Nucleus accumbens (tissue), 56 donors: ENCODE measurements at regions not wholly inside any gene's neighbourhood (a gene's known extent, or its start where the extent isn't known, plus 50 kb on each side); places are given as distances from the start of the nearest gene placed in this dataset.
"Not testable (repeated sequence)": the region's sequence is repeated elsewhere in the genome, so short reads cannot be mapped to it uniquely, and the experiment has no call there.

Source experiments
- DNase-seq, 56 donors: peaks; one replicate each; lab custom pipeline; 2025; lab: John Stamatoyannopoulos, UW

DNA sequence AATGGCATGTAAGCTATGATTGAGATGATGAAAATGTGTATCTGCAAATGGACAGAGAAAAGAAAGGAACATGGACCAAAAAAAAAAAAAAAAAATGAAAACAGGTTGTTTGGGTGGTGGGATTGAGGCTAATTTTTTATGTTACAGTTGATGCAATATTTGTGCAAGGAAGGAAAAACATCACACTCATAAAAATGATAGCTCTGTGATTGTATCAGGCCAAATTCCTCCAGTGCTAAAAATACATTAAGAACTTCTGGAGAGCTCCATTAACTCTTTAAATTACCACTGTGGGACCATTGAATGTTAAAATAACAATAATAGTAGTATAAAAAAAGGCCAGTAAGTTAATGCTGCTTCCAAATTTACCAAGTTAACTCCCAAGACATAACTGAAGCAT is 79.5 kb upstream of the MSX2 start:
- DNase-seq = no peak

DNA sequence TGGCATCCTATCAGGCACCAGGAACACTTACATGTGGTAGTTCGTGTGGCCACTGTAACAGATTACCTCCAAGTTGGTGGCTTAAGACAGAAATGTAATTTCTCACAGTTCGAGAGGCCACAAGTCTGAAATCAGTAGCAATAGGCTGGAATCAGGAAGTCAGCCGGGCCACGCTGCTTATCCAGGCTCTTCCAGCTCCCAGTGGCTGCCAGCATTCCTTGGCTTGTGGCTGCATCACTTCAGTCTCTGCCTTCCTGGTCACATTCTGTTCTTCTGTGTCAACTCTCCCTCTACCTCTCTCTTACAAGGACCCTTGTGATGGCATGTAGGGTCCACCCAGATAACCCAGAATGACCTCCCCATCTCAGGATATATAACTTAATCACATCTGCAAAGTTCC is 78.7 kb upstream of the MSX2 start:
- no peak for DNase-seq

DNA sequence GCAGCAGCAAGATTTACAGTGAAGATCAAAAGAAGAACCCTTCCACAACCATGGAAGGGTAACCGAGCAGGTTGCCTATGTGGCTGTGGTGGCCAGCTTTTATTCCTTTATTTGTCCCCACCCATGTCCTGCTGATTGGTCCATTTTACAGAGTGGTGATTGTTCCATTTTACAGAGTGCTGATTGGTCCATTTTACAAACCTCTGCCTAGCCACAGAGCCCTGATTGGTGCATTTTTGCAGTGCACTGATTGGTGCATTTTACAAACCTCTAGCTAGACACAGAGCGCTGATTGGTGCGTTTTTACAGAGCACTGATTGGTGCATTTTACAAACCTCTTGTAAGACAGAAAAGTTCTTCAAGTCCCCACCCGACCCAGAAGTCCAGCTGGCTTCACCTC is 75.8 kb upstream of the MSX2 start:
- not testable (repeated sequence) for DNase-seq

DNA sequence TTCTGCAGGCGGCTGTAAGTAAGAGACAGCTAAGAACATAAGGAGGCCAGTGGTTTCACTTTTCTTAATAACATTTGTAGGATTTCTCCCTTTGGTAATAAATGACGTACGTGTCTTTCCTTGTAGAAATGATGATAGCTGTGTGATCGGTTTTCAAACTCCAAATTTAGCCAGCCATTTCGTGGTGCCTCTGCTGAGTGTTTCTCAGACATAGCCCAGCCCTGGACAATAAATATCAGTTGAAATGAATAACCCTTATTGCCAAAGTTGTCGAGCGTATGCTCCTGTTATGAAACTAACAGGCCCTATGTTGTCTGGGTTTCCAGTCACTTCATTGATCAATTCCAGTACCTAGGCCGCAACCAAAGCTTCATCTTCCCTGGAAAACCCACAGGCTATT is 75.0 kb upstream of the MSX2 start:
- no peak for DNase-seq

DNA sequence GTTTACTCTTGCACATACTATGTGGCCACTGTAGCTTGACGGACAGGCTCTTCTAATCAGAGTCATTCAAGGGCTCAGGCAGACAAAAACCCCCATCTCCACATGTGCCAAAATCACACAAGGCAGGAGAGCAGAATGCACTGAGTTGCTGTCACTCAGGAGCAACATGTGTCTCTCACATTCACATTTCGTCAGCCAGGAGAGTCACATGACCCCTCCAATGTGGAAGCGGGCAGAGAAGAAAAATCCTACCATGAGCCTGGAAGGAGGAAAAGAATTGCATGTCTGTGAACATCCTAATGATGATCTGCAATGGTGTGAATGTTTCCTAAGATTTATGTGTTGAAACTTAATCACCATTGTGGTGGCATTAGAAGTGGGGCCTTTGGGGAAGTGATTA is 69.9 kb upstream of the MSX2 start:
- no peak for DNase-seq

DNA sequence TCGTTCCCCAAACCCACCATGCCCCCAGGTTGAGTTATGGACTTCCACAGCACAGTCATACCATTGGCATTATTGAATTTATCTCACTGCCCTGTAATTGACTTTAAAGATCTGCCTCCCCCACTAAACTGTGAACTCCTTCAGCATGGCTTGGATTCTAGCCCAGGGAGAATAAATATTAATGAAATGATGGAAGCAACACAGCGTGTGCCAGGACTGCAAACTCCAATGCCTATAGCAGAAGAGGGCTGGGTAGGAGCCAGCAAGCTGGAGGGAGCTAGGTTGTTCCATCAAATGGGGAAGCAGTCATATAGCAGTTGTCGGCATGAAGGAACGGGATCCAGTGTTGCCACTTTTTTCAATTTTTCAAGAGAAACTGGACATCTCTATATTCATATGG is 69.0 kb upstream of the MSX2 start:
- DNase-seq = no peak

DNA sequence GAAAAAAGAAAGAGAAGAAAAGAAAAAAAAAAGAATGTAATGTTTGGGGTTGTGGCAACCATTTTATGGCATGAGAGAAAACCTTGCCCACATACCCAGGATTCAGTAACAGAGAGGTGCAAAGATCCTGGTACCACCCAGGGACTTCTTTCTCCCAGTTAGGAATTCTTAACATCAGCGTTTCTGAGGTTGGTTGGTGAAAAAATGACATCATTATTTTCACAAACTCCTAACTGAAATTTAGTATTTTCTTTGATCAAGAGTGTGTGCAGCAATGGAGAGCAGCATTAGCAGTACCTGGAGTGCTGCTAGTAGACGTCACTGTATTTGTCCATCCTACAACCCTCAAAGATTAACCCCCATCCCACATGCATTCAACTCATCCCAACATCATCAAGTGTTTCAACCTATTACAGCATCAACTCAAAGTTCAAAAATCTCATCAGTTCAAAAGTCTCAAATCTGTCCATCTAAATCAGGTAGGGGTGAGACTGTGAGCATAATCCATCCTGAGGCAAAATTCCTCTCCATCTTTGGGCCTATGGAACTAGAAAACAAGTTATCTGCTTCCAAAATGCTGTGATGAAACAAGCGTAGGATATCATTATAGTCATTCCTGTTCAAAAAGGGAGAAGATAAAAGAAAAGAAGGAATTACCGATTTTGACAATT is 60.1 kb upstream of the MSX2 start:
- no peak for DNase-seq

DNA sequence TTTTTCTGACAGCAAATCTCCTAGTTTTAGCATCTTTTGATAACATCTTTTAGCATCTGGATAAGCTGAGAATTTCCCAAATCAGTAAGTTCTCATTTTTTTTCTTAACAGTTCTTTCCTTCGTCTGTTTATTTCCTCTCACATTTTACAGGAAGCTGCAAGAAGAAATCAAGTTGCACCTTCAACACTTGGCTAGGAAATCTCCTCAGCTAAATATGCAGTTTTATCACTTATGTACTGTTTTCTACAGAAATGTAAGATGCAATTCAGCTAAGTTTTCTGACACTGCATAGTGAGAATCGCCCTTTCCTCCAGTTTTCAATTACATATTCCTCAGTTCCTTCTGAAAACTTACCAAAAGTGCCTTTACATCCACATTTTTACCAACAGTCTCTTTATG is 59.0 kb upstream of the MSX2 start:
- no peak for DNase-seq

DNA sequence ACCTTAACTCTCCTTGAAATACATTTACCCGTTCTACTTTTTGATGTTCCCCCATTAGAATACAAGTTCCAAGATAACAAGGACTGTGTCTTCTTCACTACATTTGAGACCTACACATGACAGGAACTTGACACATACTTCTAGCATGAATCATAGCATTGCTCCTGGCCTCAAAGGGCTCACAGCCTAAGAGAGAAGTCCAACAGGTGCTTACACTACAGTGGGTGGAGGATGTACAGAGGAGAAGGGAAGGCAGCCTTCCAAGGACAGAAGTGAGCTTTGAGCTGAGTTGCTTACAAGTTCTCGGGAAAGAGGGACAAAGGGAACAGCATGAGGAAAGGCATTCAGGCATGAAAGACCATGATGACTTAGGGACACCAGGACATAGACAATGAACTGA is 56.9 kb upstream of the MSX2 start:
- no peak for DNase-seq

DNA sequence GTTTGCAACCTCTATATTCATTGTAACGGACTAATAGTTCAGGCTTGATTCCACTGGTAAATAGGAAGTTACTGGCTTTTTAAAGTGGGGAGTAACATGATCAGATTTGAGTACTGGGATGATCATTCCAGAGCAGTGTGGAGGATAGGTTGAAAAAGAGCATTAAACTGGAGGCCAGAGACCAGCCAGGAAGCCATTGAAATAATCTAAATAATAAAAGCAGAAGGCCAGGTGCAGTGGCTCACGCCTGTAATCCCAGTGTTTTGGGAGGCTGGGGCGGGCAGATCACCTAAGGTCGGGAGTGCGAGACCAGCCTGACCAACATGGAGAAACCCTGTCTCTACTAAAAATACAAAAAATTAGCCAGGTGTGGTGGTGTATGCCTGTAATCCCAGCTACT is 56.0 kb upstream of the MSX2 start:
- DNase-seq = no peak
